Astrocyte (in vitro differentiated cells and primary cell): ENCODE measurements at regions not wholly inside any gene's neighbourhood (a gene's known extent, or its start where the extent isn't known, plus 50 kb on each side); places are given as distances from the start of the nearest gene placed in this dataset.

ENCODE experiments used
- CTCF ChIP-seq: IDR thresholded peaks from 2 replicates; pipeline ENCODE4 v1.5.1; 2011; ENCODE audit warnings: low read depth, mild to moderate bottlenecking, inconsistent platforms, low read length, moderate library complexity; ENCODE audit not compliant: insufficient read depth
- EZH2 ChIP-seq: IDR thresholded peaks from 2 replicates; pipeline ENCODE4 v1.6.1; 2012; ENCODE audit warnings: mild to moderate bottlenecking, low read length, inconsistent platforms; ENCODE audit not compliant: insufficient read depth

DNA sequence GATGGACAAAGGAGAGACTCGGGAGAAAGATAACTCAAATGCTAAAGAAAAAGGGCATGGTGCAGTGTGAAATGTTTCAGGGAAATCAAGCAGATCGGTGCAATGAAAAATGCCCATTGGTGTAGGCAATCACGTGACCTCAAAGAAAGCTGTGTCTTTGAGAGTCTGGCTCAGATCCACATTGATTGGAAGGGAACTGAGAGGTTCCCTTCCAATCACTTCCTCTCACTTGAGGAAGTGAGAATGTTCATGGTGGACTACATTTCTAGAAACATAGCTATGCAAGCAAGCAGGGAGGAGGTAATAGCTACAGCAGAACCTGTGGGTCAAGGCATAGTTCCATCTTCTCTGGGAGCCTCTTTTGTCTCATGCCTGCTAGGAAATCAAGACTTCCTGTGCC is 187.4 kb downstream of the LPIN1 start:
- TF ChIP-seq CTCF (no peak), EZH2 (no peak)
